ENCODE measurements at regions not wholly inside any gene's neighbourhood (a gene's known extent, or its start where the extent isn't known, plus 50 kb on each side); places are given as distances from the start of the nearest gene placed in this dataset.

DNA sequence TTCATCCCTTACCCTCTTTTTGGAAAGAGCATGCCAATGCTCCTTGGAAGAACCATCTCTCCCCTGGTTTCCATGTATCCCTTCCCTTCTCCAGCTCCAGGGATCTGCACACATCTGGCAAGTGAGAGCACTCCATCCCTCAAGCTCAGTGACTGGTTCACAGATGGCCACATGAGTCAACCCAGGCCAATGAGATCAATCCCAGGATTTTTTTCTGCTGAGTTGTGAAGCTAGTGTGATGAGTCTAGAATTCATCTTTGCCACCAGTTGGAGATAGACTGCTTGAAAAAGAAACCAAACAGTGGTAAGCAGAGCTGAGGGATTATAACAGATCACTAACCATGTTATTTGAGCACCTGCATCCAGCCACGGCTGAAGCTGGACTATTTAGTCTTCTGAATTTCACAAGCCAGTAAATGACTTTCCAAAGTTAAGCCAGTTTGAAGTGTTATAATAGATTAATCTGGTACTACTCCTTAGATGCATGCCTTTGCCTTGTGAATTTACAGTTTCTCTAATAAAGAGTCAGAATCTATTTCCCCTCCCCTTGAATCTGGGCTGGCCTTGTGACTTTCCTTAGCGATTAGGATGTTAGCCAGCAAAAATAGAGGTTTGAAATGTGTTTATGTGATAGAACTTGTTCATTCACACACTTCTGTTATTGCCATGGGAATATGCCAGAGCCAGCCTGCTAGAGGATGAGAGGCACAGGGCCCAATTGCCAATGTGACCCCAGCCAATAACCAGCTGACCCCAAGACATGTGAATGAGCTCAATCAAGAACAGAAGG, 159.8 kb downstream of the WNT5A start:
- TF ChIP-seq, protein P1, sequence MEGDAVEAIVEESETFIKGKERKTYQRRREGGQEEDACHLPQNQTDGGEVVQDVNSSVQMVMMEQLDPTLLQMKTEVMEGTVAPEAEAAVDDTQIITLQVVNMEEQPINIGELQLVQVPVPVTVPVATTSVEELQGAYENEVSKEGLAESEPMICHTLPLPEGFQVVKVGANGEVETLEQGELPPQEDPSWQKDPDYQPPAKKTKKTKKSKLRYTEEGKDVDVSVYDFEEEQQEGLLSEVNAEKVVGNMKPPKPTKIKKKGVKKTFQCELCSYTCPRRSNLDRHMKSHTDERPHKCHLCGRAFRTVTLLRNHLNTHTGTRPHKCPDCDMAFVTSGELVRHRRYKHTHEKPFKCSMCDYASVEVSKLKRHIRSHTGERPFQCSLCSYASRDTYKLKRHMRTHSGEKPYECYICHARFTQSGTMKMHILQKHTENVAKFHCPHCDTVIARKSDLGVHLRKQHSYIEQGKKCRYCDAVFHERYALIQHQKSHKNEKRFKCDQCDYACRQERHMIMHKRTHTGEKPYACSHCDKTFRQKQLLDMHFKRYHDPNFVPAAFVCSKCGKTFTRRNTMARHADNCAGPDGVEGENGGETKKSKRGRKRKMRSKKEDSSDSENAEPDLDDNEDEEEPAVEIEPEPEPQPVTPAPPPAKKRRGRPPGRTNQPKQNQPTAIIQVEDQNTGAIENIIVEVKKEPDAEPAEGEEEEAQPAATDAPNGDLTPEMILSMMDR (IDR thresholded peaks at IDR 0.05; ENCODE audit: borderline replicate concordance, extremely low read depth, low read length, poor library complexity, severe bottlenecking) = no peak
- no peak for TF ChIP-seq EZH2 (IDR thresholded peaks at IDR 0.05; ENCODE audit: borderline replicate concordance, low read depth, low read length, severe bottlenecking)

Data from DND-41 (cell line).